Right atrium auricular region (tissue), 2 donors: ENCODE measurements at regions not wholly inside any gene's neighbourhood (a gene's known extent, or its start where the extent isn't known, plus 50 kb on each side); places are given as distances from the start of the nearest gene placed in this dataset.
"Not testable (repeated sequence)": the region's sequence is repeated elsewhere in the genome, so short reads cannot be mapped to it uniquely, and the experiment has no call there.

Source experiments
- DNase-seq: peaks from one replicate; pipeline ENCODE4 v3.0.0-alpha.2; 2019; ENCODE audit warnings: low spot score
- H3K27ac ChIP-seq, 2 donors: fragments of 200-600 bp; sonication (generic); 1 replicate in 1 of 2; 2 replicates in 1 of 2; pipeline ENCODE4 v1.5.1; 2016 to 2019
- H3K27me3 ChIP-seq, 2 donors: fragments of 200-600 bp; sonication (generic); one replicate each; pipeline versions ENCODE4 v1.5.1 to v1.6.0; 2017 to 2019
- H3K36me3 ChIP-seq: fragments of 200-600 bp; sonication (generic); one replicate; pipeline ENCODE4 v1.5.1; 2016
- H3K4me1 ChIP-seq, 2 donors: fragments of 200-600 bp; sonication (generic); one replicate each; pipeline versions ENCODE4 v1.5.1 to v1.6.0; 2017 to 2019
- H3K4me3 ChIP-seq, 2 donors: fragments of 200-600 bp; sonication (generic); 1 replicate in 1 of 2; 2 replicates in 1 of 2; pipeline ENCODE4 v1.5.1; 2017 to 2019; ENCODE audit warnings: mild to moderate bottlenecking in 1 of 2, moderate library complexity in 1 of 2
- H3K9me3 ChIP-seq, 2 donors: fragments of 200-600 bp; sonication (generic); one replicate each; pipeline ENCODE4 v1.5.1; 2019
- TF ChIP-seq, protein P1 (sequence below), 2 donors: fragments of 200-600 bp; sonication (generic); IDR thresholded peaks; one replicate each; pipeline ENCODE4 v1.5.1; 2019; ENCODE audit warnings: antibody characterized with exemption in 2 of 2

DNA sequence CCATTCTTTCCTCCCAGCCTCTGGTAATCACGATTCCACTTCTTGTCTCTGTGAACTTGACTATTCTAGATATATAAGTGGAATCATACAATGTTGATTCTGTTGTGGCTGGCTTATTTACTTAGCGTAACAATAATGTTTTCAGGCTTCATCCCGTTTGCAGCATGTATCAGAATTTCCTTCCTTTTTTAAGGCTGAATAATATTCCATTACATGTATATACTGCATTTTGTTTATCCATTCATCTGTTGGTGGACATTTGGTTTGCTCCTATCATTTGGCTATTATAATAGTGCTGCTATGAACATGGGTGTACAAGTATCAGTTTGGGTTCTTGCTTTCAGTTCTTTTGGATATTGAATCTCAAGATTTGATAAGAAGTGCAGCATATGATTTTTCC is 239.7 kb upstream of the ZNF608 start:
- no peak overlapping the region for H3K4me3 ChIP-seq

DNA sequence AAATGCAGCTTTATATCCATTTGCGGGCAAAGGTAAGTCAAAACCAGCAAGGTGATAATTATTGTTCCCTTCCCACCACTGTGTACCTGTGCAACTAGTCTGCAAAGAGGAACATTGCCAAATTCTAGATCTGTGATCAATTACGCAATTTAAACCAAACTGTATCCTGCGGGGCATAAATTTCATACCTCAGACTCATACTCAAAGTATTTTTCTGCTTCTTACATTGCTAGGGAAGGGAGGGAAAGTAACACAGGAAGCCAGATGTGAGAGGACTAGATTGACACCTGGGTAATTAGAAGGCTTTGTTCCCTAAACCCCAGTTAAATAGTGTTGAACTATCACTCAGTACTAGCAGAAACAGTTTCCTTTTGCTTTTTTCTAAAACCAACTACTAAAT is 240.2 kb upstream of the ZNF608 start:
- H3K27me3 ChIP-seq = no peaks in the 10 kb centered on the region
- no peak for DNase-seq
- TF ChIP-seq, protein P1, sequence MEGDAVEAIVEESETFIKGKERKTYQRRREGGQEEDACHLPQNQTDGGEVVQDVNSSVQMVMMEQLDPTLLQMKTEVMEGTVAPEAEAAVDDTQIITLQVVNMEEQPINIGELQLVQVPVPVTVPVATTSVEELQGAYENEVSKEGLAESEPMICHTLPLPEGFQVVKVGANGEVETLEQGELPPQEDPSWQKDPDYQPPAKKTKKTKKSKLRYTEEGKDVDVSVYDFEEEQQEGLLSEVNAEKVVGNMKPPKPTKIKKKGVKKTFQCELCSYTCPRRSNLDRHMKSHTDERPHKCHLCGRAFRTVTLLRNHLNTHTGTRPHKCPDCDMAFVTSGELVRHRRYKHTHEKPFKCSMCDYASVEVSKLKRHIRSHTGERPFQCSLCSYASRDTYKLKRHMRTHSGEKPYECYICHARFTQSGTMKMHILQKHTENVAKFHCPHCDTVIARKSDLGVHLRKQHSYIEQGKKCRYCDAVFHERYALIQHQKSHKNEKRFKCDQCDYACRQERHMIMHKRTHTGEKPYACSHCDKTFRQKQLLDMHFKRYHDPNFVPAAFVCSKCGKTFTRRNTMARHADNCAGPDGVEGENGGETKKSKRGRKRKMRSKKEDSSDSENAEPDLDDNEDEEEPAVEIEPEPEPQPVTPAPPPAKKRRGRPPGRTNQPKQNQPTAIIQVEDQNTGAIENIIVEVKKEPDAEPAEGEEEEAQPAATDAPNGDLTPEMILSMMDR (IDR thresholded peaks at IDR 0.05) = no peak
- H3K27ac ChIP-seq = no peak overlapping the region
- H3K36me3 ChIP-seq = no peaks in the 10 kb centered on the region
- H3K4me3 ChIP-seq = no peak overlapping the region
- no peaks in the 10 kb centered on the region for H3K4me1 ChIP-seq
- H3K9me3 ChIP-seq = peaks cover 0 to 13% of the 10 kb centered on the region in 2 donors

More for the DNA sequence above, 239.7 kb upstream of the ZNF608 start:
- no peaks in the 10 kb centered on the region for H3K36me3 ChIP-seq
- DNase-seq = no peak
- TF ChIP-seq, protein P1 (IDR thresholded peaks at IDR 0.05) = no peak
- no peaks in the 10 kb centered on the region for H3K27me3 ChIP-seq
- H3K9me3 ChIP-seq = peaks cover 0 to 13% of the 10 kb centered on the region in 2 donors
- no peaks in the 10 kb centered on the region for H3K4me1 ChIP-seq
- H3K27ac ChIP-seq = no peak overlapping the region

DNA sequence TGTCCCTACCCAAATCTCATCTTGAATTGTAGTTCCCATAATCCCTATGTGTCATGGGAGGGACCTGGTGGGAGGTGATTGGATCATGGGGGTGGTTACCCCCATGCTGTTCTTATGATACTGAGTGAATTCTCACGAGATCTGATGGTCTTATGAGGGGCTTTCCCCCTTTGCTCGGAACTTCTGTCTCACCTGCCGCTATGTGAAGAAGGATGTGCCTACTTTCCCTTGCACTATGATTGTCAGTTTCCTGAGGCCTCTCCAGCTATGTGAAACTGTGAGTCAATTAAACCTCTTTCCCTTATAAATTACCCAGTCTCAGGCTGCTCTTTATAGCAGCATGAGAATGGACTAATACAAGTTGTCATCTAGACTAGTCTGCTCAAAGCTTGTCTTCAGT is 241.3 kb upstream of the ZNF608 start:
- not testable (repeated sequence) for H3K4me1 ChIP-seq, H3K27ac ChIP-seq, H3K27me3 ChIP-seq, H3K4me3 ChIP-seq, H3K36me3 ChIP-seq, DNase-seq
- H3K9me3 ChIP-seq = peaks cover 0 to 13% of the 10 kb centered on the region in 2 donors

DNA sequence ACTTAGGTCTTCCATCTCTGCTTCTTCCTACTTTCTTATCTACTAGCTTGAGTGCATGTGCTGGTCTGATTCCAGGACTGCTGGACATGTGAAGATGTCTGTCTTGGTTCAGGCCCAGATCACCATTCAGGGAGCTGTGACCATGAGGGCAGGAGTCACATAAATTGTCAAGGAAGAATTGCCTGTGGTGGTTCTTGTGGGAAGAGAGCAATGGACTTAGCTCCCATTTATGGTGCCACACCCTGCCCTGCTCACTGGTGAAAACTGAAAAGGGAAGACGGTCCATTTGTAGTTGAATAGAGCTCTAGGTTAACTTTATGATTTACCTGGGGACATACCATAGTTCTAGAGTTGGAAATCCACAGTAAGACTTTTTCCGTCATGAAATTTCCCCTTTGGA is 244.3 kb upstream of the ZNF608 start:
- H3K36me3 ChIP-seq = no peaks in the 10 kb centered on the region

DNA sequence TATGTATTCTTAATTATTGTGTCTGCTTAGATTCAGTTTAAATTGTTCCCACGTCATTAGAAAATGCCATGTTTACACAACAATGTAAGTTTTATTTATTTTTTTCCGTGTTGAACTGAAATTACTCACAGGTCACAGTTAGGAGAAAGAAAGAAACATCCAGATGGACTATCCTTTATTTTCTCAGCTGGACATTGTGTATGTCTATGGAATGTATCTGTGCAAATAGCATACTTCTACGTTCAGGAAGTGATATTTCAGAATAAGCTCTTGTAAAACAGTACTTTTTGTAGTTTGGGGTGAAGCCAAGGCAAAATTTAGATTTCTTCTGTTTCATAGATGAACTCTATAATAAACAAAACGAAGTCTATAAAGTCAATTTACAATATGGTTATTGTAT is 249.0 kb upstream of the ZNF608 start:
- TF ChIP-seq, protein P1 (IDR thresholded peaks at IDR 0.05) = no peak
- DNase-seq = no peak
- no peak overlapping the region for H3K27ac ChIP-seq

More for the DNA sequence above, 244.3 kb upstream of the ZNF608 start:
- no peaks in the 10 kb centered on the region for H3K4me1 ChIP-seq
- H3K27ac ChIP-seq = no peak overlapping the region
- TF ChIP-seq, protein P1 (IDR thresholded peaks at IDR 0.05) = no peak
- no peak overlapping the region for H3K4me3 ChIP-seq
- no peaks in the 10 kb centered on the region for H3K9me3 ChIP-seq
- no peaks in the 10 kb centered on the region for H3K27me3 ChIP-seq
- no peak for DNase-seq

DNA sequence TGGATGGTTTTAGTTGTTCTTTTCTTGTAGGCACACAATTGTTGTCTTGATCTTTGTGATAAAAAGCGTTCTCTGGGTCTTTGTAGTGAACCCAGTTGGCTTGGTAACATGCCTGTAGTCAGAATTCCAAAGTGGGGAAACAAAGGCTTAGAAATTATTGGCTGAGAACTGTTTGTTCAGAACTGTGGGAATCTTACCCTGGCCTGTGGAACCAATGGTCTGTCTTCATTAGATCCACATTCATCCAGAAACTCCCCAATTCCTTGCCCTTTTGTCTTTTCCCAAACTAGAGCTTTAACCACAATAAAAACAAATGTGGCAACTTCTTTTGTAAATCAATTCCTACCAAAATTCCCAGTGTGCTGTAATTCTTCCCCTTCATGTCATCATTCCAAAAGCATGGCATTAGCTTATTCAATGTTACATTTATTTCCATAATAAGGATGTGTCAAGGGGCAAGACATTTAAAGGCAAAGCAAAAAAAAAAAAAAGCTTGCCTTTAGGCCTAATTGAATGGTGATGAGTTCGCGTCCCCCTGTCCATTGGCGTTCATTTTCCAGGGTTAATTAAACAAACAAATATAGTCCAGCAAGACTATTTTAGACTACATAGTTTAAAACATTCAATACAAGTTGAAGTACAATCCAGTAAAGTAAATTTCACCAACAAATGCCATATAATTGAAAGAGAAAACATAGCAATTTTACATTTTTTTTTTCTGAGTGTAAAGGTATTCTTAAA is 249.8 kb upstream of the ZNF608 start:
- H3K27ac ChIP-seq = no peak overlapping the region
- H3K36me3 ChIP-seq = no peaks in the 10 kb centered on the region
- no peak overlapping the region for H3K4me3 ChIP-seq
- TF ChIP-seq, protein P1 (IDR thresholded peaks at IDR 0.05) = no peak
- DNase-seq = no peak
- no peaks in the 10 kb centered on the region for H3K9me3 ChIP-seq
- no peaks in the 10 kb centered on the region for H3K27me3 ChIP-seq
- H3K4me1 ChIP-seq = no peaks in the 10 kb centered on the region

More for the DNA sequence above, 249.0 kb upstream of the ZNF608 start:
- Histone ChIP-seq H3K4me3 (no peak overlapping the region), H3K27me3 (no peaks in the 10 kb centered on the region), H3K9me3 (no peaks in the 10 kb centered on the region), H3K4me1 (no peaks in the 10 kb centered on the region), H3K36me3 (no peaks in the 10 kb centered on the region)
